Ovary (tissue), 7 donors: ENCODE measurements at regions not wholly inside any gene's neighbourhood (a gene's known extent, or its start where the extent isn't known, plus 50 kb on each side); places are given as distances from the start of the nearest gene placed in this dataset.

ENCODE experiments used
- DNase-seq, 5 donors: peaks; one replicate each; pipeline ENCODE4 v3.0.0-alpha.2; 2019 to 2020
- H3K27ac ChIP-seq, 2 donors: fragments of 200-600 bp; one replicate each; pipeline versions ENCODE4 v1.5.1 to v1.8.0; 2019 to 2022
- H3K27me3 ChIP-seq: fragments of 200-600 bp; one replicate; pipeline ENCODE4 v1.8.0; 2022
- H3K36me3 ChIP-seq: fragments of 200-600 bp; sonication (generic); one replicate; pipeline ENCODE4 v1.5.1; 2019
- H3K4me1 ChIP-seq: one replicate; pipeline ENCODE4 v1.8.1; 2013; ENCODE audit warnings: mild to moderate bottlenecking, moderate library complexity; ENCODE audit not compliant: insufficient read depth
- H3K4me3 ChIP-seq: fragments of 200-600 bp; sonication (generic); one replicate; pipeline ENCODE4 v1.5.1; 2017
- H3K9me3 ChIP-seq, 2 donors: fragments of 200-600 bp in 1 of 2; sonication (generic) in 1 of 2; one replicate each; pipeline versions ENCODE4 v1.5.1 to v1.8.1; 2013 to 2019; ENCODE audit warnings: mild to moderate bottlenecking in 1 of 2, moderate library complexity in 1 of 2
- EP300 ChIP-seq: sonication (generic); formaldehyde crosslinking; IDR thresholded peaks from one replicate; pipeline ENCODE4 v1.6.1; 2017; ENCODE audit warnings: antibody characterized with exemption
- POLR2A ChIP-seq: fragments of 450-650 bp; IDR thresholded peaks from one replicate; pipeline ENCODE4 v1.6.1; 2017; ENCODE audit warnings: antibody characterized with exemption, mild to moderate bottlenecking, moderate library complexity
- WGBS, 3 donors: extraction: QIAGEN DNeasy Blood & Tissue Kit in 1 of 3; methylation state at CpG; one replicate each; pipeline versions ENCODE4 v1.1.5 to v1.1.7; 2013 to 2017; 5-methylcytosine and 5-hydroxymethylcytosine counted together
- intact Hi-C, 4 donors: fragments of 100-400 bp; cut with DNase I; formaldehyde crosslinking; loops; one replicate each; pipeline versions ENCODE4 v1.11.0 to v1.15.1; 2022 to 2023
- TF ChIP-seq, protein P1 (sequence below), 3 donors: fragments of 450-650 bp in 2 of 3; fragments of 200-600 bp in 1 of 3; IDR thresholded peaks; one replicate each; pipeline versions ENCODE4 v1.5.1 to v1.8.0; 2016 to 2022; ENCODE audit warnings: antibody characterized with exemption in 3 of 3, mild to moderate bottlenecking in 1 of 3
- donor health status: DM: no; HTN: no; CAD: no; lungs with moderate emphysema.
- donor health status: DM: no; HTN: no; CAD: no.
- donor health status: Bipolar disorder and iron deficiency.
- donor health status: DM: no; HTN: no; CAD: no.
- donor health status: DM: yes; HTN: yes; CAD: no.

DNA sequence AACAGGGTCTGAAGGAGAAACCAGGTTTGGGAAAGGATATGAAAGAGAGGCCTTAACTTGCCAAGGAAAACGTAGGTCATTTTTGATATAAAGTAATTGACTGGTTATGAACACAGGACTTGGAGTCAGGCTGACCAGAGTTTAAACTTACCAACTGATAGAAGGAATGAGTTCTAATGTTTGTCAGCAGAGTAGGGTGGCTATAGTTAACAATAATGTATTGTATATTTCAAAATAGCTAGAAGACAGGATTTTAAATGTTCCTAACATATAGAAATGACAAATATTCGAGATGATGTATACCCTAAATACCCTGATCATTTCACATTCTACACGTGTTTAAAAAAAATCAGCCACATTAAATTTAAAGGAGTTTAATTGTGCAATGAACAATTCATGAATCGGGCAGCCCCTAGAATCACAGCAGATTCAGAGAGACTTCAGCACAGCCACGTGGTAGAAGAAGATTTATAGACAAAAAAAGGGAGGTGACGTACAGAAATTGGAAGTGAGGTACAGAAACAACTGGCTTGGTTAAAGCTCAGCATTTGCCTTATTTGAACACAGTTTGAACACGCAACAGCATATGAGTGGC lies 52.5 kb upstream of the PLEKHG7 start:
- H3K4me3 ChIP-seq: no peak overlapping the region
- no peak overlapping the region for H3K27ac ChIP-seq
- H3K27me3 ChIP-seq: no peaks in the 10 kb centered on the region
- H3K9me3 ChIP-seq: no peaks in the 10 kb centered on the region
- H3K4me1 ChIP-seq: no peaks in the 10 kb centered on the region
- WGBS, 3 donors: 58 to 63% (median 63%) methylated on average over 7 of the region's 7 CpGs
- no peak for TF ChIP-seq POLR2A
- TF ChIP-seq EP300: no peak
- TF ChIP-seq, protein P1, sequence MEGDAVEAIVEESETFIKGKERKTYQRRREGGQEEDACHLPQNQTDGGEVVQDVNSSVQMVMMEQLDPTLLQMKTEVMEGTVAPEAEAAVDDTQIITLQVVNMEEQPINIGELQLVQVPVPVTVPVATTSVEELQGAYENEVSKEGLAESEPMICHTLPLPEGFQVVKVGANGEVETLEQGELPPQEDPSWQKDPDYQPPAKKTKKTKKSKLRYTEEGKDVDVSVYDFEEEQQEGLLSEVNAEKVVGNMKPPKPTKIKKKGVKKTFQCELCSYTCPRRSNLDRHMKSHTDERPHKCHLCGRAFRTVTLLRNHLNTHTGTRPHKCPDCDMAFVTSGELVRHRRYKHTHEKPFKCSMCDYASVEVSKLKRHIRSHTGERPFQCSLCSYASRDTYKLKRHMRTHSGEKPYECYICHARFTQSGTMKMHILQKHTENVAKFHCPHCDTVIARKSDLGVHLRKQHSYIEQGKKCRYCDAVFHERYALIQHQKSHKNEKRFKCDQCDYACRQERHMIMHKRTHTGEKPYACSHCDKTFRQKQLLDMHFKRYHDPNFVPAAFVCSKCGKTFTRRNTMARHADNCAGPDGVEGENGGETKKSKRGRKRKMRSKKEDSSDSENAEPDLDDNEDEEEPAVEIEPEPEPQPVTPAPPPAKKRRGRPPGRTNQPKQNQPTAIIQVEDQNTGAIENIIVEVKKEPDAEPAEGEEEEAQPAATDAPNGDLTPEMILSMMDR (IDR thresholded peaks at IDR 0.05): no peak
- H3K36me3 ChIP-seq: no peaks in the 10 kb centered on the region
- DNase-seq: no peak
- intact Hi-C loops: no loop called here

DNA sequence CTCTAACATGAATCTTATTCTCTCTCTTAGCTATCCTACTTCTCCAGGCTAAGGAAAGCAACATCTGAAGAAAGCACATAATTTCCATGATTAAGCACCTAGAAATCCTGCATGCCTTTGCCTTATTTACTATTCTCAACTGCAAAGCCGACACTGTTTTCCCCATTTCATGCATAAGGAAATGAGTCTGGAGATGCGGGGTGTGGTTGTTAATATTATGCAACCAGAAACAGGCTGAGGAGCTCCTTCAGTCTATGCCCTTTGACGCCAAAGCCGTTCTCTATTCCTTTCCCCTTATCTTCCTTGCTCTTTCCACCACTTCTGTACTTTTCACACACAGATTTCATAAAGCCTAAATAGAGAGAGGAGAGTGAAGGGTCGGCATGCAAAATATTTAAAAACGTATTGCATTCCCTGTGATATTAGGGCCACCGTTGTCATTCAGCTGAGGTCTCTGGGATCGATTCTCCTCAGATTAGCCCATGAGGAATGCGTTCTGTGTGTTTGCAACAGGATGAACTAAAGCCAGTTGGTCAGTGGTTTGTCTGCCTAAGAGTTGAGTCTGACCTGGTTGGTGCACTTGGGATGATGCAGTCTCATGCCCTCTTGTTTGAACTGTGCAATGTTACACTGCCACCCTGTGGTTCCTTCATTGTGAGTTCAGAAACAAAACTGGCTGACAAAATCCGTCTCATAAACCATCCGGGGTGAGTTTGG lies 53.1 kb upstream of the PLEKHG7 start:
- no peaks in the 10 kb centered on the region for H3K27me3 ChIP-seq
- TF ChIP-seq, protein P1 (IDR thresholded peaks at IDR 0.05): peak; percentile 32 to 66 (median 42)
- no peak for TF ChIP-seq POLR2A
- no peaks in the 10 kb centered on the region for H3K9me3 ChIP-seq
- no peaks in the 10 kb centered on the region for H3K36me3 ChIP-seq
- intact Hi-C loops: loop anchor here in 1 of 4 donors (10.0 kb wide), 1 partner anchor 1265 kb away; no protein-coding TSS in a partner anchor
- peak in 4 of 5 donors; percentile 22 to 61 (median 36) for DNase-seq
- H3K4me3 ChIP-seq: no peak overlapping the region
- 38 to 54% (median 44%) methylated on average over 11 of the region's 11 CpGs for WGBS, 3 donors
- H3K27ac ChIP-seq: no peak overlapping the region
- H3K4me1 ChIP-seq: no peaks in the 10 kb centered on the region

DNA sequence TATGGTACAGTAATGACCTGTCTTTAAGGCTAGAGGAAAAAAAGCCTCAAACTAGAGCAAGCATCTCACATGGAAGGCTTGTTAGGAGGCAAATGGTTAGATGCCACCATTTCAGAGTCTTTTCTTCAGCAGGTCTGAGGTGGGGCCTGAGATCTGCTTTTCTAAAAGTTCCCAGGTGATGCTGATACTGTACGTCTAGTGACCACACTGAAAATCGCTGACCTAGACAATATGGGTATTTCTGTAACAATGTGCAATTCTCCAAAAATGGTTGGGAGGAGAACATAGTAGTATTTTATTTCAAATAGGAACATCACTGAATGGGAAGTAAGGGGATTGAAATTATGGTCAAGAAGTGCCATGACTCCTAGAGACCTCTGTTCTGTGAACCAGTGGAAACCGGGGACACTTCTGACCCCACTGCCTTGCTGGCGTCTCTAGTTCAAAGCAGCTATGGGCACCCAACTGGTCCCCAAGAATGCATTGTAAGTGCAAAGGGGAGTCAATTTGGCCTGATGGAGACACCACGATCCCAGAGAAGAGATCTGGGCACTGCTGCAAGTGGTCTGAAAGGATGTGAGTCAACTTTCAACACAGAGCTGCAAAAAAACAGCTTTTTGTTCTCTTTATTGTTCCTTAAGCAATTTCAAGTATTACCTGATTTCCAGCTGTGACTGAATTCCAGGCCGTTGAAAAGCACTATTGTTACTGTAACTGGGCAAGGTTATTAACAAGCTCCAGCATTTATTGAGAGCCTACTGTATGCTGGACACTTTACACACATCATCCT lies 54.4 kb upstream of the PLEKHG7 start:
- Histone ChIP-seq H3K27me3 (no peaks in the 10 kb centered on the region), H3K27ac (no peak overlapping the region), H3K4me1 (no peaks in the 10 kb centered on the region), H3K36me3 (no peaks in the 10 kb centered on the region), H3K4me3 (no peak overlapping the region), H3K9me3 (no peaks in the 10 kb centered on the region)
- TF ChIP-seq, protein P1 (IDR thresholded peaks at IDR 0.05): no peak
- TF ChIP-seq EP300 (no peak), POLR2A (no peak)
- WGBS, 3 donors: 80 to 85% (median 81%) methylated on average over 6 of the region's 6 CpGs
- DNase-seq: no peak
- intact Hi-C loops: loop anchor here in 1 of 4 donors (10.0 kb wide), 1 partner anchor 1264 kb away; no protein-coding TSS in a partner anchor

DNA sequence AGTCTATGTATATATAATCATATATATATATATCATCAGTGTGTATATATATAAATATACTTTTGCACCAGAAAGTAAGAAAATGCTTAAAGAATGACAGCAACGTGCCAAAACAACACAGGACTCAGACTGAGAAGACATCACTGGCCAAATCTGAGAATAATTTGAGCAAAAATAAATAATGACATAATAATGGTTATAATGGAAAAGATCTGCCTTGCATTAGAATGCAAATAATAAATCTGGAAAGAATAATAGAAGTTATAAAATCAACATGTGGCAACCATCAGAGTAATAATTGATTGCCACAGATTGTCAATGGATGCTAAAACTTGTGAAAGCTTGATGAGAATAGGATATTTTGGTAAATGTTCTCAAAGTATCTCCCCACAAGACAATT lies 61.5 kb upstream of the PLEKHG7 start:
- Histone ChIP-seq H3K27me3 (no peaks in the 10 kb centered on the region), H3K27ac (no peak overlapping the region), H3K4me3 (no peak overlapping the region), H3K9me3 (no peaks in the 10 kb centered on the region), H3K36me3 (no peaks in the 10 kb centered on the region), H3K4me1 (no peaks in the 10 kb centered on the region)
- TF ChIP-seq, protein P1 (IDR thresholded peaks at IDR 0.05): no peak
- TF ChIP-seq POLR2A (no peak), EP300 (no peak)
- WGBS, 3 donors: 0 to 27% (median 0%) methylated on average over 1 of the region's 1 CpG
- intact Hi-C loops: loop anchor here in 1 of 4 donors (10.0 kb wide), 1 partner anchor 1256 kb away; no protein-coding TSS in a partner anchor
- DNase-seq: no peak
